SK-N-SH (cell line): ENCODE measurements at regions not wholly inside any gene's neighbourhood (a gene's known extent, or its start where the extent isn't known, plus 50 kb on each side); places are given as distances from the start of the nearest gene placed in this dataset.

Experiments used
- CTCF ChIA-PET: fragments of 300-600, 350-600 bp; formaldehyde crosslinking; extraction: SDS; loops from one replicate; lab custom pipeline; 2021; lab: Yijun Ruan, JAX
- POLR2A ChIA-PET: fragments of 350-600 bp; sonication (Branson Sonifier 250); formaldehyde crosslinking; extraction: SDS; loops from one replicate; lab custom pipeline; 2020; ENCODE audit warnings: antibody characterized with exemption, inconsistent platforms; lab: Yijun Ruan, JAX
- DNase-seq: peaks from one replicate; pipeline ENCODE4 v3.0.0; 2012
- H2AFZ ChIP-seq: fragments of 200-600 bp; sonication (generic); 2 replicates; pipeline ENCODE4 v1.8.1; 2016; ENCODE audit warnings: antibody characterized with exemption, mild to moderate bottlenecking, low read depth
- H3F3A ChIP-seq: fragments of 200-600 bp; sonication (generic); replicated peaks from 2 replicates; pipeline ENCODE3; 2016; ENCODE audit warnings: antibody characterized with exemption, mild to moderate bottlenecking; ENCODE audit not compliant: insufficient read depth
- H3K27ac ChIP-seq, 2 experiments: fragments of 200-500 bp in 1 of 2; fragments of 200-600 bp in 1 of 2; sonication (Bioruptor generic) in 1 of 2; sonication (generic), shearing (Covaris generic) in 1 of 2; 2 replicates each; pipeline versions ENCODE4 v1.5.1 to v1.6.1; 2014 to 2016; ENCODE audit warnings: low read depth in 2 of 2, inconsistent platforms in 1 of 2, low read length in 1 of 2, mild to moderate bottlenecking in 1 of 2, mixed read lengths in 1 of 2
- H3K27me3 ChIP-seq: fragments of 200-600 bp; sonication (generic), shearing (Covaris generic); 2 replicates; pipeline ENCODE4 v1.6.1; 2016; ENCODE audit warnings: mixed run types; ENCODE audit not compliant: insufficient read depth
- H3K36me3 ChIP-seq, 2 experiments: fragments of 200-500 bp in 1 of 2; fragments of 200-600 bp in 1 of 2; sonication (Bioruptor generic) in 1 of 2; sonication (generic) in 1 of 2; replicated peaks in 1 of 2; 2 replicates each; pipeline versions ENCODE3 to v1.5.1; 2014 to 2016; ENCODE audit warnings: low read length in 1 of 2, mild to moderate bottlenecking in 1 of 2; ENCODE audit not compliant: insufficient read depth in 2 of 2, control insufficient read depth in 1 of 2
- H3K4me1 ChIP-seq, 2 experiments: fragments of 200-500 bp in 1 of 2; fragments of 200-600 bp in 1 of 2; sonication (Bioruptor generic) in 1 of 2; sonication (generic), shearing (Covaris generic) in 1 of 2; 2 replicates each; pipeline versions ENCODE4 v1.5.1 to v1.6.1; 2014 to 2016; ENCODE audit warnings: low read depth in 1 of 2, low read length in 1 of 2, mixed run types in 1 of 2; ENCODE audit not compliant: insufficient read depth in 2 of 2, control insufficient read depth in 1 of 2
- H3K4me2 ChIP-seq: fragments of 200-600 bp; sonication (generic), shearing (Covaris generic); 2 replicates; pipeline ENCODE4 v1.6.1; 2017; ENCODE audit warnings: mixed run types
- H3K4me3 ChIP-seq, 2 experiments: fragments of 200-500 bp in 1 of 2; fragments of 200-600 bp in 1 of 2; sonication (Bioruptor generic) in 1 of 2; sonication (generic), shearing (Covaris generic) in 1 of 2; 2 replicates each; pipeline versions ENCODE4 v1.5.1 to v1.8.1; 2014 to 2016; ENCODE audit warnings: low read depth in 2 of 2, inconsistent platforms in 1 of 2, low read length in 1 of 2, mild to moderate bottlenecking in 1 of 2, mixed read lengths in 1 of 2, moderate library complexity in 1 of 2
- H3K79me2 ChIP-seq: fragments of 200-600 bp; sonication (generic); 2 replicates; pipeline ENCODE4 v1.8.1; 2017; ENCODE audit warnings: mild to moderate bottlenecking; ENCODE audit not compliant: insufficient read depth
- H3K9ac ChIP-seq: fragments of 200-600 bp; sonication (generic); 2 replicates; pipeline ENCODE4 v1.6.1; 2017; ENCODE audit warnings: mixed run types
- H3K9me2 ChIP-seq: fragments of 200-600 bp; sonication (generic); 2 replicates; pipeline ENCODE4 v1.6.1; 2017; ENCODE audit warnings: mixed run types
- H3K9me3 ChIP-seq: fragments of 200-600 bp; sonication (generic); 2 replicates; pipeline ENCODE4 v1.6.1; 2017; ENCODE audit warnings: mixed run types, mild to moderate bottlenecking, moderate library complexity
- H4K20me1 ChIP-seq: fragments of 200-600 bp; sonication (generic); 2 replicates; pipeline ENCODE4 v1.6.1; 2017; ENCODE audit warnings: mild to moderate bottlenecking, mixed run types; ENCODE audit not compliant: insufficient read depth
- CHD2 ChIP-seq: fragments of 150-350 bp; IDR thresholded peaks from 2 replicates; pipeline ENCODE4 v1.6.1; 2018; ENCODE audit warnings: low read length; ENCODE audit not compliant: partially characterized antibody
- EZH2phosphoT487 ChIP-seq: fragments of 200-600 bp; sonication (generic); IDR thresholded peaks from 2 replicates; pipeline ENCODE4 v1.6.1; 2017; ENCODE audit warnings: low read depth, mixed run types, mild to moderate bottlenecking, antibody characterized with exemption, moderate library complexity, borderline replicate concordance
- FOSL2 ChIP-seq: IDR thresholded peaks from 2 replicates; pipeline ENCODE4 v1.4.0; 2012; ENCODE audit warnings: low read depth, mild to moderate bottlenecking, moderate library complexity, borderline replicate concordance
- FOXJ3 ChIP-seq: sonication (generic); formaldehyde crosslinking; IDR thresholded peaks from 2 replicates; pipeline ENCODE4 v1.5.1; 2020; ENCODE audit warnings: mild to moderate bottlenecking, missing genetic modification reagents
- FOXM1 ChIP-seq: IDR thresholded peaks from 2 replicates; pipeline ENCODE4 v1.4.0; 2012; ENCODE audit warnings: low read depth, mild to moderate bottlenecking
- GABPA ChIP-seq: IDR thresholded peaks from 2 replicates; pipeline ENCODE4 v1.4.0; 2012; ENCODE audit warnings: low read depth, mild to moderate bottlenecking
- MEF2A ChIP-seq: IDR thresholded peaks from 2 replicates; pipeline ENCODE4 v1.4.0; 2012; ENCODE audit warnings: low read depth, borderline replicate concordance
- NFIC ChIP-seq: IDR thresholded peaks from 2 replicates; pipeline ENCODE4 v1.4.0; 2012; ENCODE audit warnings: borderline replicate concordance
- NRF1 ChIP-seq: IDR thresholded peaks from 2 replicates; pipeline ENCODE4 v1.6.1; 2012; ENCODE audit warnings: low read depth, mild to moderate bottlenecking, low read length
- RAD21 ChIP-seq: IDR thresholded peaks from 2 replicates; pipeline ENCODE4 v1.6.1; 2012; ENCODE audit warnings: mild to moderate bottlenecking, low read length
- RCOR1 ChIP-seq: fragments of 150-350 bp; IDR thresholded peaks from 2 replicates; pipeline ENCODE4 v1.6.1; 2017; ENCODE audit warnings: antibody characterized with exemption, low read length
- SIN3A ChIP-seq: IDR thresholded peaks from 2 replicates; pipeline ENCODE4 v1.6.1; 2012; ENCODE audit warnings: low read depth, mild to moderate bottlenecking, low read length, moderate library complexity, borderline replicate concordance
- SMC3 ChIP-seq: IDR thresholded peaks from 2 replicates; pipeline ENCODE4 v1.6.1; 2012; ENCODE audit warnings: low read depth, low read length, improper control_type of control experiment
- TCF12 ChIP-seq: IDR thresholded peaks from 2 replicates; pipeline ENCODE4 v1.4.0; 2012
- TEAD4 ChIP-seq: IDR thresholded peaks from 2 replicates; pipeline ENCODE4 v1.4.0; 2012; ENCODE audit warnings: mild to moderate bottlenecking, borderline replicate concordance; ENCODE audit not compliant: insufficient read depth
- WGBS: methylation state at CpG from one replicate; pipeline ENCODE4 v1.1.6; 2017; ENCODE audit warnings: low lambda C conversion rate; 5-methylcytosine and 5-hydroxymethylcytosine counted together
- TF ChIP-seq, protein P1 (sequence below): IDR thresholded peaks from 2 replicates; pipeline ENCODE4 v1.4.0; 2012; ENCODE audit warnings: low read depth, borderline replicate concordance
- TF ChIP-seq, protein P2 (sequence below): fragments of 150-350 bp; IDR thresholded peaks from 2 replicates; pipeline ENCODE4 v1.6.1; 2017; ENCODE audit warnings: antibody characterized with exemption, low read length, low read depth, borderline replicate concordance
- TF ChIP-seq, protein P3 (sequence below): IDR thresholded peaks from 2 replicates; pipeline ENCODE4 v1.4.0; 2012; ENCODE audit warnings: low read depth, borderline replicate concordance
- TF ChIP-seq, protein P4 (sequence below): IDR thresholded peaks from 2 replicates; pipeline ENCODE4 v1.4.0; 2012; ENCODE audit warnings: low read depth

DNA sequence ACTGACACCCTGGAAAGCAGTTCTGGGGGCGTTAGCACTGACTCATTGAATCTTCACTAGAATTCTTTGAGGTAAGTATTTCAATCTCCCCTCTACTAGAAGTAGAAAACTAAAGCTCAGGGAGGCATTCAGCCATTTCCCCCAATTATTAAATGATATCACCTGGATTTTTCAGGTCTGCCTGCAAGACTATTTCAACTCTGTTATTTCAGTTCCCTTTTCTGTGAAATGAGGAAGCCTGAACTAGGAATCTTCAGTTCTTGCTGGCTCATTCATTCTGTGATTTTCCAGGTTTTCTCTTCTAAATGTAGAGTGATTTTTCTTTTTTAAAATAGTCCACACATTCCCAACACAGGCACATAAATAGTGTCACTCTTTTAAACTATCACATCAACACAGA, 337.0 kb upstream of the NR5A2 start:
- CTCF ChIA-PET: interaction anchor here (1.2 to 2.0 kb wide), 2 partner anchors 10 to 798 kb away, joined by 4 to 6 read pairs; no protein-coding TSS in a partner anchor
- Histone ChIP-seq H3K36me3 (no peaks in the 10 kb centered on the region), H3K4me3 (no peak overlapping the region), H3K79me2 (no peaks in the 10 kb centered on the region), H3K4me1 (peaks cover 2 to 12% of the 10 kb centered on the region in 2 experiments; a peak in 2 of 4 replicates), H3K27ac (no peak overlapping the region), H2AFZ (no peak overlapping the region)
- POLR2A ChIA-PET: no interaction called here
- no peak for DNase-seq
- TF ChIP-seq CHD2: no peak
- TF ChIP-seq, protein P1, sequence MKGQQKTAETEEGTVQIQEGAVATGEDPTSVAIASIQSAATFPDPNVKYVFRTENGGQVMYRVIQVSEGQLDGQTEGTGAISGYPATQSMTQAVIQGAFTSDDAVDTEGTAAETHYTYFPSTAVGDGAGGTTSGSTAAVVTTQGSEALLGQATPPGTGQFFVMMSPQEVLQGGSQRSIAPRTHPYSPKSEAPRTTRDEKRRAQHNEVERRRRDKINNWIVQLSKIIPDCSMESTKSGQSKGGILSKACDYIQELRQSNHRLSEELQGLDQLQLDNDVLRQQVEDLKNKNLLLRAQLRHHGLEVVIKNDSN: no peak
- no peak for TF ChIP-seq MEF2A
- no peak for TF ChIP-seq RCOR1
- no peak for TF ChIP-seq NRF1
- no peak for TF ChIP-seq FOXJ3
- TF ChIP-seq RAD21: no peak
- no peak for TF ChIP-seq GABPA
- TF ChIP-seq, protein P2, sequence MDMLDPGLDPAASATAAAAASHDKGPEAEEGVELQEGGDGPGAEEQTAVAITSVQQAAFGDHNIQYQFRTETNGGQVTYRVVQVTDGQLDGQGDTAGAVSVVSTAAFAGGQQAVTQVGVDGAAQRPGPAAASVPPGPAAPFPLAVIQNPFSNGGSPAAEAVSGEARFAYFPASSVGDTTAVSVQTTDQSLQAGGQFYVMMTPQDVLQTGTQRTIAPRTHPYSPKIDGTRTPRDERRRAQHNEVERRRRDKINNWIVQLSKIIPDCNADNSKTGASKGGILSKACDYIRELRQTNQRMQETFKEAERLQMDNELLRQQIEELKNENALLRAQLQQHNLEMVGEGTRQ: no peak
- no peak for TF ChIP-seq NFIC
- TF ChIP-seq, protein P3, sequence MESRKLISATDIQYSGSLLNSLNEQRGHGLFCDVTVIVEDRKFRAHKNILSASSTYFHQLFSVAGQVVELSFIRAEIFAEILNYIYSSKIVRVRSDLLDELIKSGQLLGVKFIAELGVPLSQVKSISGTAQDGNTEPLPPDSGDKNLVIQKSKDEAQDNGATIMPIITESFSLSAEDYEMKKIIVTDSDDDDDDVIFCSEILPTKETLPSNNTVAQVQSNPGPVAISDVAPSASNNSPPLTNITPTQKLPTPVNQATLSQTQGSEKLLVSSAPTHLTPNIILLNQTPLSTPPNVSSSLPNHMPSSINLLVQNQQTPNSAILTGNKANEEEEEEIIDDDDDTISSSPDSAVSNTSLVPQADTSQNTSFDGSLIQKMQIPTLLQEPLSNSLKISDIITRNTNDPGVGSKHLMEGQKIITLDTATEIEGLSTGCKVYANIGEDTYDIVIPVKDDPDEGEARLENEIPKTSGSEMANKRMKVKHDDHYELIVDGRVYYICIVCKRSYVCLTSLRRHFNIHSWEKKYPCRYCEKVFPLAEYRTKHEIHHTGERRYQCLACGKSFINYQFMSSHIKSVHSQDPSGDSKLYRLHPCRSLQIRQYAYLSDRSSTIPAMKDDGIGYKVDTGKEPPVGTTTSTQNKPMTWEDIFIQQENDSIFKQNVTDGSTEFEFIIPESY: no peak
- no peak for TF ChIP-seq FOSL2
- no peak for TF ChIP-seq TCF12
- TF ChIP-seq, protein P4, sequence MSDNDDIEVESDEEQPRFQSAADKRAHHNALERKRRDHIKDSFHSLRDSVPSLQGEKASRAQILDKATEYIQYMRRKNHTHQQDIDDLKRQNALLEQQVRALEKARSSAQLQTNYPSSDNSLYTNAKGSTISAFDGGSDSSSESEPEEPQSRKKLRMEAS: no peak
- no peak for TF ChIP-seq SMC3
- no peak for TF ChIP-seq TEAD4
- TF ChIP-seq SIN3A: no peak
- no peak for TF ChIP-seq EZH2phosphoT487
- TF ChIP-seq FOXM1: no peak
- TF ChIP-seq, all 33 proteins: peak for 0
- Histone ChIP-seq H3K4me2 (no peak overlapping the region), H3F3A (no peaks in the 10 kb centered on the region), H3K27me3 (no peaks in the 10 kb centered on the region), H3K9ac (no peak overlapping the region), H3K9me2 (no peaks in the 10 kb centered on the region), H4K20me1 (no peaks in the 10 kb centered on the region), H3K9me3 (no peaks in the 10 kb centered on the region)
- 80% methylated on average over 1 of the region's 1 CpG for WGBS
